GM12874 (cell line): ENCODE measurements at regions not wholly inside any gene's neighbourhood (a gene's known extent, or its start where the extent isn't known, plus 50 kb on each side); places are given as distances from the start of the nearest gene placed in this dataset.

Source experiments
- CTCF ChIP-seq: IDR thresholded peaks from 2 replicates; pipeline ENCODE4 v1.5.1; 2011; ENCODE audit warnings: low read depth, mild to moderate bottlenecking, control low read depth, low read length, moderate library complexity; ENCODE audit not compliant: insufficient read depth

GRCh38 chr15:29390051-29390450 is 120.4 kb upstream of the NSMCE3 start:
- TF ChIP-seq CTCF: no peak

DNA sequence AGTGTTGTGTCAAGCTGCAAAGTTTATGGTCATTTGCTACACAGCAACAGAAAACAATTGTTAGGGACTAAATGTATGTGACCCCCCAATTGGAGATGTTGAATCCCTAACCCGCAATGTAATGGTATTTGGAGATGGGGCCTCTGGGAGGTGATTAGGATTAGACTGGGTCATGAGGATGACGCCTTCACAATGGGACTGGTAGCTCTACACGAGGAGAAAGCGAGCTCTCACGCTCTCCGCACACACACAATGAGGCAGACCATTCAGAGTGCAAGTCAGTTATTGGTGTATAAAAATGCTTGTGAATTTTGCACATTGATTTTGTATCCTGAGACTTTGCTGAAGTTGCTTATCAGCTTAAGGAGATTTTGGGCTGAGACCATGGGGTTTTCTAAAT is 116.9 kb upstream of the NSMCE3 start:
- no peak for TF ChIP-seq CTCF

GRCh38 chr15:29383367-29383766 is 113.7 kb upstream of the NSMCE3 start:
- TF ChIP-seq CTCF: no peak

- no peak for TF ChIP-seq CTCF
Observed at GRCh38 chr15:29382862-29383261, 113.2 kb upstream of the NSMCE3 start.

DNA sequence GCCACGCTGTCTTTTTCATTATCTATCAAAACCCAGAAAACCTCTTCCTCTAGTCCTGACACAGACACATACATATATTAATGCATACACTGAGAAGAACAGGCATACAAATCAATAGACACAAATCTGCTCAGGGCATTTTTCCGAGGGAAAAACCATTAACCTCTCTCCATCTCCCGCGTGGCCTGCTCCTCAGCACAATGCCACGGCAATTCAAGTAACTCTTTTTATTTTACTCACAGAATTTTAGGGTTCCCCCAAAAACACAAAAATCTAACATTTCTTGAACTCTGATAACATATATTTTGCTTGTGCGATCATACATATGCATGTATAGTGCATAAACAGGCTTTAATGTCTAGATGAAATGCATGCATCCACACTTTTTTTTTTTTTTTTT is 110.8 kb upstream of the NSMCE3 start:
- no peak for TF ChIP-seq CTCF

DNA sequence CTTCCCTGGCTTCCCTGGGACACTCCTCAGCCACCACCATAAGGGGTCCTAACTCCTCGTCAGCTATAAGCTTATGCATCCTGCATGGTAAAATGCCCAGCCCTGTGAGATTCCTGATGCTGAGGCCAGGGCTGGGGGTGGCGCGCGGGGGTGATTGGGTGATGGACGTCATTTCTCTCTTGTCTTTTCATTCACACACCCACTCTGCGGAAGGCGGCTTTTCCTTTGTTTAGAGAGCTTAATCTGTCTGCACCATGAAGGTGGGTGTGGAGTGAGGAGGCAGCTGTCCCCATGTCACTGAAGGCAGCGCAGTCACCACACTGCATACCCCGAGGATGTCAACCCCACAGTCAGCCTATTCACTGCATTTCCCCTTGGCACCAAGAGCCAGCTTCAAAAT is 110.0 kb upstream of the NSMCE3 start:
- TF ChIP-seq CTCF: no peak

- no peak for TF ChIP-seq CTCF
Observed at GRCh38 chr15:29377161-29377560, 107.5 kb upstream of the NSMCE3 start.

- no peak for TF ChIP-seq CTCF
Observed at GRCh38 chr15:29376590-29376989, 107.0 kb upstream of the NSMCE3 start.
